ENCODE measurements at regions not wholly inside any gene's neighbourhood (a gene's known extent, or its start where the extent isn't known, plus 50 kb on each side); places are given as distances from the start of the nearest gene placed in this dataset.

GRCh38 chr1:5513846-5514526, 478.2 kb downstream of the NPHP4 start:
- Histone ChIP-seq H3K4me3 (no peak overlapping the region), H3K4me1 (no peaks in the 10 kb centered on the region), H3K27me3 (peaks cover 0 to 3% (median 2%) of the 10 kb centered on the region in 3 donors), H3K27ac (no peak overlapping the region), H3K9me3 (no peaks in the 10 kb centered on the region), H3K36me3 (no peaks in the 10 kb centered on the region)
- ATAC-seq (no peak), DNase-seq (no peak)
- in situ Hi-C loops (cut with MboI; ENCODE audit: low sequenced_read_pairs in 4 of 4): loop anchor here (25.0 kb wide), 4 partner anchors 223 to 448 kb away; no protein-coding TSS in a partner anchor
- TF ChIP-seq CTCF (IDR thresholded peaks at IDR 0.05 in 4 of 5, conservative IDR thresholded peaks at IDR 0.05 in 1 of 5) (no peak), POLR2A (IDR thresholded peaks at IDR 0.05) (no peak)
- intact Hi-C loops (cut with DNase I; ENCODE audit: low total_unique reads): loop anchor here (5.0 kb wide), 1 partner anchor 403 kb away; no protein-coding TSS in a partner anchor

GRCh38 chr1:5513179-5513578, 479.0 kb downstream of the NPHP4 start:
- in situ Hi-C loops (cut with MboI; ENCODE audit: low sequenced_read_pairs in 4 of 4): loop anchor here (25.0 kb wide), 4 partner anchors 224 to 449 kb away; no protein-coding TSS in a partner anchor

DNA sequence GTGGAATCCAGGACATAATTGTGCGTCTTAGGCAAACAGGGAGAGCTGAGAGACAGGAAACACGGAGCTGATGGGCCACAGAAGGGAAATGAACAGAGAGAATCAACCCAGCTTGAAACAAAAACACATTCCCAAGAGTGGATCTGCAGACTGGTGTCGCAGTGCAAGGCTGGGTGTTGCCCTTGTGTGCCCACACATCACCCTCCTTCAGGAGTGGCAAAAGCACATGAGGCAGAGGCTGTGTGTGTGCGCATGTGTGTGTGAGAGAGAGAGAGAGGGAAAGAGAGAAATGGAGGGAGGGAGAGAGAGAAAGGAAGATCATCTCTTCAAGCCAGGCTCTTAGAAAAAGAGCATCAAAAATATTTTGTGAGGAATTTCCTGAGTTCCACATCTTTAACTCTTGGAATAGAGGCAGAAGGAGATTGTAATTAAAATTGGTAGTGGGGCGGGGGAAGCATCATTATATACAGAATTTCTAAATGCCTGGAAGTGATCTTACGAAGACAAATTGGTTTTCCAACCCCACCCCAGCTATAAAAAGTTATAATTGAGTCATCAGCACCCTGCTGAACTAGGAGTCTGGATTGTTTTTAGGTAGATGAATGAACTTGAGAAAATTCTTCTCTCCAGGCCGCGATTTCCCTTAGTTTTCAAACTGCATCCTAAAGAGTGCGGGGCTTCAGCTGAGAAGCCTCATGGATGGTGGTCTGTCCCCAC, 480.7 kb downstream of the NPHP4 start:
- no peak for DNase-seq
- TF ChIP-seq POLR2A (IDR thresholded peaks at IDR 0.05) (no peak), CTCF (IDR thresholded peaks at IDR 0.05 in 4 of 5, conservative IDR thresholded peaks at IDR 0.05 in 1 of 5) (no peak)
- Histone ChIP-seq H3K27ac (no peak overlapping the region), H3K36me3 (no peaks in the 10 kb centered on the region), H3K9me3 (no peaks in the 10 kb centered on the region), H3K4me1 (no peaks in the 10 kb centered on the region), H3K27me3 (no peaks in the 10 kb centered on the region), H3K4me3 (no peak overlapping the region)
- in situ Hi-C loops (cut with MboI; ENCODE audit: low sequenced_read_pairs in 4 of 4): loop anchor here (25.0 kb wide), 4 partner anchors 226 to 451 kb away; no protein-coding TSS in a partner anchor
- no peak for ATAC-seq
- intact Hi-C loops (cut with DNase I; ENCODE audit: low total_unique reads): loop anchor here (5.0 kb wide), 1 partner anchor 406 kb away; no protein-coding TSS in a partner anchor

More at GRCh38 chr1:5513179-5513578, 479.0 kb downstream of the NPHP4 start:
- Histone ChIP-seq H3K27ac (no peak overlapping the region), H3K4me1 (no peaks in the 10 kb centered on the region), H3K27me3 (peaks cover 0 to 3% (median 2%) of the 10 kb centered on the region in 3 donors), H3K4me3 (no peak overlapping the region), H3K9me3 (no peaks in the 10 kb centered on the region), H3K36me3 (no peaks in the 10 kb centered on the region)
- intact Hi-C loops (cut with DNase I; ENCODE audit: low total_unique reads): loop anchor here (5.0 kb wide), 1 partner anchor 404 kb away; no protein-coding TSS in a partner anchor
- no peak for ATAC-seq
- no peak for DNase-seq
- TF ChIP-seq CTCF (IDR thresholded peaks at IDR 0.05 in 4 of 5, conservative IDR thresholded peaks at IDR 0.05 in 1 of 5): no peak
- no peak for TF ChIP-seq POLR2A (IDR thresholded peaks at IDR 0.05)

DNA sequence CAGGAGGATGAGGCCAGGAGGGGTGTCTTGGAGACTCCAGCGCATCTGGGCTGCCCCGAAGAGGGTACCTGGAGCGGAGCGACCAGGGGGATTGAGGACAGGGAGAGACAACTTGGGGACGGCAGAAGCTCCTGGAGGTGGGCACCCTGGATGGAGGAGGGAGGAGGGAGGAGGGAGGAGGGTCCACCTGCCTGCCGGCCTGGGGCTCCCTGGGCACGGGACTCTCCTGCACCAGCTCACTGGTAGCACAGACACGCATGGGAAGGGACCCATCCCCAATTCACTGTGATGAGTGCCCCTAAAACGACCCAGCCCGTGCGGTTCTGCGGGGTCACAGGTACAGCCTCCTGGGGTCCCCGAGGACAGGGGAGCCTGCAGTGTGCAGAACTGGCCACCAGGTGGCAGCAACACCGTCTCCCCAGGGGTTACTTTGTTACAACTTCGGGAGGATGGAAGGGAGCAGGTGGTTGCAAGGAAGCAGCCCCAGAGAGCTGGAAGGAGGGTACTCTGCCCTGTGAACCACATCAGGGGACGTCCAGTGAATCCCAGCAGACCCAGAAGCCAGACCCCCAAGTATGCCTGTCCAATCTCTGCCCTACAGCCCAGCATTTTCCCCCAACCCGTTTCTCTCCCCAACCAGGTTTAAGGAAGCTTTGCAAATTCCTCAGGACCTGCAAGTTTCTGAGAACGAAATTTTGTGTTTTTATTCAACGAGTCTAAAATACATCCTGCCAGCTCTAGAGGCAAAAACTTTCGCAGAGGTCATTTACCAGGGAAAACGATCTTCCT, 482.4 kb downstream of the NPHP4 start:
- ATAC-seq (peak; percentile 69 to 81), DNase-seq (peak in 1 of 2 donors; percentile 40)
- H3K4me3 ChIP-seq: no peak overlapping the region
- intact Hi-C loops (cut with DNase I; ENCODE audit: low total_unique reads) (loop anchor here (5.0 kb wide), 1 partner anchor 407 kb away; no protein-coding TSS in a partner anchor), in situ Hi-C loops (cut with MboI; ENCODE audit: low sequenced_read_pairs in 4 of 4) (loop anchor here (25.0 kb wide), 4 partner anchors 227 to 452 kb away; no protein-coding TSS in a partner anchor)
- H3K27me3 ChIP-seq: peaks cover 0 to 3% (median 0%) of the 10 kb centered on the region in 3 donors
- no peaks in the 10 kb centered on the region for H3K4me1 ChIP-seq
- H3K27ac ChIP-seq: no peak overlapping the region
- TF ChIP-seq CTCF (IDR thresholded peaks at IDR 0.05 in 4 of 5, conservative IDR thresholded peaks at IDR 0.05 in 1 of 5) (peak; percentile 72 to 91 (median 87)), POLR2A (IDR thresholded peaks at IDR 0.05) (no peak)
- H3K36me3 ChIP-seq: no peaks in the 10 kb centered on the region
- H3K9me3 ChIP-seq: no peaks in the 10 kb centered on the region

All from gastrocnemius medialis (tissue), 4 donors.